Thyroid gland (tissue), 4 donors: ENCODE measurements at regions not wholly inside any gene's neighbourhood (a gene's known extent, or its start where the extent isn't known, plus 50 kb on each side); places are given as distances from the start of the nearest gene placed in this dataset.

ENCODE experiments used
- CTCF ChIP-seq, 6 experiments: fragments of 200-600 bp in 3 of 6; fragments of 450-650 bp in 3 of 6; sonication (generic) in 3 of 6; IDR thresholded peaks; one replicate each; pipeline ENCODE4 v1.5.1; 2016 to 2019; ENCODE audit warnings: antibody characterized with exemption in 6 of 6, mild to moderate bottlenecking in 2 of 6, inconsistent platforms in 1 of 6, moderate library complexity in 1 of 6
- POLR2A ChIP-seq, 2 donors: fragments of 450-650 bp; IDR thresholded peaks; one replicate each; pipeline ENCODE4 v1.6.1; 2017; ENCODE audit warnings: antibody characterized with exemption in 2 of 2, mild to moderate bottlenecking in 2 of 2, moderate library complexity in 1 of 2

GRCh38 chr12:84421103-84421502, 491.5 kb downstream of the SLC6A15 start:
- TF ChIP-seq POLR2A (IDR thresholded peaks at IDR 0.05) (no peak), CTCF (IDR thresholded peaks at IDR 0.05) (no peak)
